SK-N-SH (cell line): ENCODE measurements at regions not wholly inside any gene's neighbourhood (a gene's known extent, or its start where the extent isn't known, plus 50 kb on each side); places are given as distances from the start of the nearest gene placed in this dataset.
A peak's percentile ranks its signal among the peaks of the same experiment; 100 is the strongest.

Experiments
- CTCF ChIA-PET: fragments of 300-600, 350-600 bp; formaldehyde crosslinking; extraction: SDS; loops from one replicate; lab custom pipeline; 2021; lab: Yijun Ruan, JAX
- POLR2A ChIA-PET: fragments of 350-600 bp; sonication (Branson Sonifier 250); formaldehyde crosslinking; extraction: SDS; loops from one replicate; lab custom pipeline; 2020; ENCODE audit warnings: antibody characterized with exemption, inconsistent platforms; lab: Yijun Ruan, JAX
- DNase-seq: peaks from one replicate; pipeline ENCODE4 v3.0.0; 2012
- H2AFZ ChIP-seq: fragments of 200-600 bp; sonication (generic); 2 replicates; pipeline ENCODE4 v1.8.1; 2016; ENCODE audit warnings: antibody characterized with exemption, mild to moderate bottlenecking, low read depth
- H3F3A ChIP-seq: fragments of 200-600 bp; sonication (generic); replicated peaks from 2 replicates; pipeline ENCODE3; 2016; ENCODE audit warnings: antibody characterized with exemption, mild to moderate bottlenecking; ENCODE audit not compliant: insufficient read depth
- H3K27ac ChIP-seq, 2 experiments: fragments of 200-500 bp in 1 of 2; fragments of 200-600 bp in 1 of 2; sonication (Bioruptor generic) in 1 of 2; sonication (generic), shearing (Covaris generic) in 1 of 2; 2 replicates each; pipeline versions ENCODE4 v1.5.1 to v1.6.1; 2014 to 2016; ENCODE audit warnings: low read depth in 2 of 2, inconsistent platforms in 1 of 2, low read length in 1 of 2, mild to moderate bottlenecking in 1 of 2, mixed read lengths in 1 of 2
- H3K27me3 ChIP-seq: fragments of 200-600 bp; sonication (generic), shearing (Covaris generic); 2 replicates; pipeline ENCODE4 v1.6.1; 2016; ENCODE audit warnings: mixed run types; ENCODE audit not compliant: insufficient read depth
- H3K36me3 ChIP-seq, 2 experiments: fragments of 200-500 bp in 1 of 2; fragments of 200-600 bp in 1 of 2; sonication (Bioruptor generic) in 1 of 2; sonication (generic) in 1 of 2; replicated peaks in 1 of 2; 2 replicates each; pipeline versions ENCODE3 to v1.5.1; 2014 to 2016; ENCODE audit warnings: low read length in 1 of 2, mild to moderate bottlenecking in 1 of 2; ENCODE audit not compliant: insufficient read depth in 2 of 2, control insufficient read depth in 1 of 2
- H3K4me1 ChIP-seq, 2 experiments: fragments of 200-500 bp in 1 of 2; fragments of 200-600 bp in 1 of 2; sonication (Bioruptor generic) in 1 of 2; sonication (generic), shearing (Covaris generic) in 1 of 2; 2 replicates each; pipeline versions ENCODE4 v1.5.1 to v1.6.1; 2014 to 2016; ENCODE audit warnings: low read depth in 1 of 2, low read length in 1 of 2, mixed run types in 1 of 2; ENCODE audit not compliant: insufficient read depth in 2 of 2, control insufficient read depth in 1 of 2
- H3K4me2 ChIP-seq: fragments of 200-600 bp; sonication (generic), shearing (Covaris generic); 2 replicates; pipeline ENCODE4 v1.6.1; 2017; ENCODE audit warnings: mixed run types
- H3K4me3 ChIP-seq, 2 experiments: fragments of 200-500 bp in 1 of 2; fragments of 200-600 bp in 1 of 2; sonication (Bioruptor generic) in 1 of 2; sonication (generic), shearing (Covaris generic) in 1 of 2; 2 replicates each; pipeline versions ENCODE4 v1.5.1 to v1.8.1; 2014 to 2016; ENCODE audit warnings: low read depth in 2 of 2, inconsistent platforms in 1 of 2, low read length in 1 of 2, mild to moderate bottlenecking in 1 of 2, mixed read lengths in 1 of 2, moderate library complexity in 1 of 2
- H3K79me2 ChIP-seq: fragments of 200-600 bp; sonication (generic); 2 replicates; pipeline ENCODE4 v1.8.1; 2017; ENCODE audit warnings: mild to moderate bottlenecking; ENCODE audit not compliant: insufficient read depth
- H3K9ac ChIP-seq: fragments of 200-600 bp; sonication (generic); 2 replicates; pipeline ENCODE4 v1.6.1; 2017; ENCODE audit warnings: mixed run types
- H3K9me2 ChIP-seq: fragments of 200-600 bp; sonication (generic); 2 replicates; pipeline ENCODE4 v1.6.1; 2017; ENCODE audit warnings: mixed run types
- H3K9me3 ChIP-seq: fragments of 200-600 bp; sonication (generic); 2 replicates; pipeline ENCODE4 v1.6.1; 2017; ENCODE audit warnings: mixed run types, mild to moderate bottlenecking, moderate library complexity
- H4K20me1 ChIP-seq: fragments of 200-600 bp; sonication (generic); 2 replicates; pipeline ENCODE4 v1.6.1; 2017; ENCODE audit warnings: mild to moderate bottlenecking, mixed run types; ENCODE audit not compliant: insufficient read depth
- ELF1 ChIP-seq: IDR thresholded peaks from 2 replicates; pipeline ENCODE4 v1.4.0; 2012
- EZH2phosphoT487 ChIP-seq: fragments of 200-600 bp; sonication (generic); IDR thresholded peaks from 2 replicates; pipeline ENCODE4 v1.6.1; 2017; ENCODE audit warnings: low read depth, mixed run types, mild to moderate bottlenecking, antibody characterized with exemption, moderate library complexity, borderline replicate concordance
- GATA2 ChIP-seq: sonication (generic); formaldehyde crosslinking; IDR thresholded peaks from 2 replicates; pipeline ENCODE4 v1.5.0; 2020; ENCODE audit warnings: mild to moderate bottlenecking, missing genetic modification reagents
- MXI1 ChIP-seq: IDR thresholded peaks from 2 replicates; pipeline ENCODE4 v1.6.1; 2012; ENCODE audit warnings: mild to moderate bottlenecking, low read depth, low read length, improper control_type of control experiment
- NFIC ChIP-seq: IDR thresholded peaks from 2 replicates; pipeline ENCODE4 v1.4.0; 2012; ENCODE audit warnings: borderline replicate concordance
- RCOR1 ChIP-seq: fragments of 150-350 bp; IDR thresholded peaks from 2 replicates; pipeline ENCODE4 v1.6.1; 2017; ENCODE audit warnings: antibody characterized with exemption, low read length
- RFX5 ChIP-seq: IDR thresholded peaks from 2 replicates; pipeline ENCODE4 v1.6.1; 2012; ENCODE audit warnings: mild to moderate bottlenecking, improper control_type of control experiment, low read length
- TAF1 ChIP-seq: IDR thresholded peaks from 2 replicates; pipeline ENCODE4 v1.6.1; 2012; ENCODE audit warnings: low read depth, mild to moderate bottlenecking, low read length, moderate library complexity, borderline replicate concordance
- TCF12 ChIP-seq: IDR thresholded peaks from 2 replicates; pipeline ENCODE4 v1.4.0; 2012
- TEAD4 ChIP-seq: IDR thresholded peaks from 2 replicates; pipeline ENCODE4 v1.4.0; 2012; ENCODE audit warnings: mild to moderate bottlenecking, borderline replicate concordance; ENCODE audit not compliant: insufficient read depth
- ZBTB33 ChIP-seq: IDR thresholded peaks from 2 replicates; pipeline ENCODE4 v1.4.0; 2012; ENCODE audit warnings: low read depth, borderline replicate concordance
- WGBS: methylation state at CpG from one replicate; pipeline ENCODE4 v1.1.6; 2017; ENCODE audit warnings: low lambda C conversion rate; 5-methylcytosine and 5-hydroxymethylcytosine counted together

GRCh38 chr11:110991661-110992355 is 253.7 kb upstream of the POU2AF2 start:
- no peaks in the 10 kb centered on the region for H3F3A ChIP-seq
- H3K4me3 ChIP-seq: no peak overlapping the region
- H3K4me2 ChIP-seq: no peak overlapping the region
- no peak for DNase-seq
- no peaks in the 10 kb centered on the region for H3K9me2 ChIP-seq
- peaks cover 0 to 11% of the 10 kb centered on the region in 2 experiments; a peak in 2 of 4 replicates for H3K4me1 ChIP-seq
- no peaks in the 10 kb centered on the region for H3K27me3 ChIP-seq
- no peaks in the 10 kb centered on the region for H3K79me2 ChIP-seq
- no peaks in the 10 kb centered on the region for H3K9me3 ChIP-seq
- no peaks in the 10 kb centered on the region for H4K20me1 ChIP-seq
- ChIA-PET POLR2A (no interaction called here), CTCF (interaction anchor here (1.2 to 2.0 kb wide), 2 partner anchors 9 to 11 kb away, joined by 3 to 7 read pairs; no protein-coding TSS in a partner anchor)
- TF ChIP-seq RCOR1 (peak; percentile 86), MXI1 (no peak)
- no peak overlapping the region for H3K9ac ChIP-seq
- peak overlapping the region in 1 of 2 experiments; percentile 36; a peak in 1 of 4 replicates for H3K27ac ChIP-seq
- no peaks in the 10 kb centered on the region for H3K36me3 ChIP-seq
- H2AFZ ChIP-seq: no peak overlapping the region
- 47% methylated on average over 4 of the region's 4 CpGs for WGBS

- ChIA-PET POLR2A (no interaction called here), CTCF (no interaction called here)
Measured at GRCh38 chr11:110990311-110990710, 255.2 kb upstream of the POU2AF2 start.

More at GRCh38 chr11:110990311-110990710, 255.2 kb upstream of the POU2AF2 start:
- Histone ChIP-seq H4K20me1 (no peaks in the 10 kb centered on the region), H3K4me1 (peaks cover 0 to 11% of the 10 kb centered on the region in 2 experiments; a peak in 2 of 4 replicates), H3K27me3 (no peaks in the 10 kb centered on the region), H3K9ac (no peak overlapping the region), H3K9me3 (no peaks in the 10 kb centered on the region), H3K4me2 (no peak overlapping the region), H3K4me3 (no peak overlapping the region), H3F3A (no peaks in the 10 kb centered on the region), H3K27ac (no peak overlapping the region), H3K36me3 (no peaks in the 10 kb centered on the region), H3K9me2 (no peaks in the 10 kb centered on the region), H2AFZ (no peak overlapping the region), H3K79me2 (no peaks in the 10 kb centered on the region)
- TF ChIP-seq RFX5 (no peak), EZH2phosphoT487 (no peak), TCF12 (no peak), NFIC (no peak), TAF1 (no peak), ELF1 (no peak), ZBTB33 (no peak), TEAD4 (no peak), GATA2 (CRISPR knock-in tag) (no peak)
- 69% methylated on average over 3 of the region's 3 CpGs for WGBS
- no peak for DNase-seq
